GM12878 (cell line): ENCODE measurements at regions not wholly inside any gene's neighbourhood (a gene's known extent, or its start where the extent isn't known, plus 50 kb on each side); places are given as distances from the start of the nearest gene placed in this dataset.

Experiments
- ATAC-seq: fragments of 200-7000 bp; cut with Tn5 transposase; 3 replicates; pipeline ENCODE4 v1.9.1; 2020; ENCODE audit warnings: mild to moderate bottlenecking, moderate library complexity
- BruUV-seq: library from RNA; stranded (reverse); fragments of 400-500 nt; replicated peaks from 2 replicates; lab custom pipeline; 2021; lab: Mats Ljungman, UMichigan
- CTCF ChIA-PET: fragments of 300-600 bp; sonication (Branson Sonifier 250); formaldehyde crosslinking; extraction: SDS; loops from one replicate; lab custom pipeline; 2021; ENCODE audit warnings: inconsistent platforms; lab: Yijun Ruan, JAX
- POLR2A ChIA-PET: fragments of 350-600 bp; formaldehyde crosslinking; extraction: SDS; loops from one replicate; lab custom pipeline; 2021; ENCODE audit warnings: inconsistent platforms; lab: Charles Lee
- RAD21 ChIA-PET: fragments of 300-600 bp; sonication (Branson Sonifier 250); formaldehyde crosslinking; loops from one replicate; lab custom pipeline; 2023; ENCODE audit warnings: antibody characterized with exemption; ENCODE audit not compliant: unreplicated experiment; lab: Charles Lee
- SMC1A ChIA-PET: fragments of 300-600 bp; sonication (Branson Sonifier 250); formaldehyde crosslinking; loops from one replicate; lab custom pipeline; 2023; ENCODE audit not compliant: unreplicated experiment, uncharacterized antibody; lab: Charles Lee
- DNase-seq: peaks from one replicate; pipeline ENCODE4 v3.0.0-alpha.2; 2011; ENCODE audit warnings: low read depth, low spot score
- FAIRE-seq: peaks from 3 replicates; lab custom pipeline; 2011; peaks lifted over from hg19 to GRCh38; lab: Jason Lieb, UNC
- H2AFZ ChIP-seq: 2 replicates; pipeline ENCODE4 v1.6.0; 2011; ENCODE audit warnings: low read depth, low read length, control low read depth; ENCODE audit not compliant: control insufficient read depth
- H3K27ac ChIP-seq: 2 replicates; pipeline ENCODE4 v1.5.1; 2011; ENCODE audit warnings: control low read depth; ENCODE audit not compliant: control insufficient read depth, insufficient read depth
- H3K27me3 ChIP-seq, 2 experiments: replicated peaks in 1 of 2; 2 replicates each; pipeline versions ENCODE4 v1.6.0 to v1.6.1; 2011; ENCODE audit warnings: low read length in 1 of 2; ENCODE audit not compliant: control insufficient read depth in 2 of 2, insufficient read depth in 2 of 2
- H3K36me3 ChIP-seq, 2 experiments: 2 replicates each; pipeline ENCODE4 v1.5.1; 2011; ENCODE audit warnings: low read length in 1 of 2; ENCODE audit not compliant: control insufficient read depth in 2 of 2, insufficient read depth in 2 of 2
- H3K4me1 ChIP-seq: 2 replicates; pipeline ENCODE4 v1.6.1; 2011; ENCODE audit warnings: mild to moderate bottlenecking, low read length, moderate library complexity, mixed read lengths; ENCODE audit not compliant: control insufficient read depth, insufficient read depth
- H3K4me2 ChIP-seq: 2 replicates; pipeline ENCODE4 v1.6.0; 2011; ENCODE audit warnings: control low read depth; ENCODE audit not compliant: control insufficient read depth, insufficient read depth
- H3K4me3 ChIP-seq: fragments of 200-600 bp; sonication (generic); 2 replicates; pipeline ENCODE4 v1.5.1; 2016
- H3K79me2 ChIP-seq: 2 replicates; pipeline ENCODE4 v1.6.0; 2011; ENCODE audit warnings: low read length; ENCODE audit not compliant: control insufficient read depth, insufficient read depth
- H3K9ac ChIP-seq: 2 replicates; pipeline ENCODE4 v1.8.0; 2011; ENCODE audit warnings: low read length, control low read depth, mixed read lengths; ENCODE audit not compliant: control insufficient read depth, insufficient read depth
- H3K9me3 ChIP-seq: replicated peaks from 3 replicates; pipeline ENCODE4 v1.5.1; 2011; ENCODE audit warnings: mild to moderate bottlenecking, low read length; ENCODE audit not compliant: control insufficient read depth, insufficient read depth
- H4K20me1 ChIP-seq: 2 replicates; pipeline ENCODE4 v1.6.0; 2011; ENCODE audit not compliant: control insufficient read depth, insufficient read depth
- BACH1 ChIP-seq: fragments of 450-650 bp; IDR thresholded peaks from 2 replicates; pipeline ENCODE4 v1.6.1; 2017; ENCODE audit warnings: mild to moderate bottlenecking, borderline replicate concordance
- SPI1 ChIP-seq: IDR thresholded peaks from 2 replicates; pipeline ENCODE4 v1.6.1; 2011; ENCODE audit warnings: low read depth, mild to moderate bottlenecking, low read length, moderate library complexity, borderline replicate concordance; ENCODE audit not compliant: insufficient read depth
- SUZ12 ChIP-seq: fragments of 200-600 bp; sonication (generic); IDR thresholded peaks from one replicate; pipeline ENCODE4 v1.6.1; 2018; ENCODE audit warnings: antibody characterized with exemption, mild to moderate bottlenecking; ENCODE audit not compliant: unreplicated experiment
- ZBED1 ChIP-seq: IDR thresholded peaks from 2 replicates; pipeline ENCODE4 v1.6.1; 2016; ENCODE audit warnings: borderline replicate concordance
- WGBS: methylation state at CpG from one replicate; pipeline ENCODE4 v1.1.6; 2016; ENCODE audit warnings: low lambda C conversion rate; ENCODE audit not compliant: insufficient replicate concordance, insufficient coverage; ENCODE audit errors: missing lambda C conversion rate; 5-methylcytosine and 5-hydroxymethylcytosine counted together
- in situ Hi-C: fragments of 300-500 bp; cut with MboI; formaldehyde crosslinking; loops from 9 replicates; pipeline ENCODE4 v1.14.3; 2018; ENCODE audit warnings: mixed read lengths
- intact Hi-C: fragments of 100-400 bp; cut with micrococcal nuclease; formaldehyde crosslinking; loops from one replicate; pipeline ENCODE4 v1.14.2; 2022; ENCODE audit not compliant: unreplicated experiment
- TF ChIP-seq, protein P1 (sequence below): fragments of 150-350 bp; IDR thresholded peaks from 2 replicates; pipeline ENCODE4 v1.6.1; 2016; ENCODE audit warnings: low read depth, low read length

DNA sequence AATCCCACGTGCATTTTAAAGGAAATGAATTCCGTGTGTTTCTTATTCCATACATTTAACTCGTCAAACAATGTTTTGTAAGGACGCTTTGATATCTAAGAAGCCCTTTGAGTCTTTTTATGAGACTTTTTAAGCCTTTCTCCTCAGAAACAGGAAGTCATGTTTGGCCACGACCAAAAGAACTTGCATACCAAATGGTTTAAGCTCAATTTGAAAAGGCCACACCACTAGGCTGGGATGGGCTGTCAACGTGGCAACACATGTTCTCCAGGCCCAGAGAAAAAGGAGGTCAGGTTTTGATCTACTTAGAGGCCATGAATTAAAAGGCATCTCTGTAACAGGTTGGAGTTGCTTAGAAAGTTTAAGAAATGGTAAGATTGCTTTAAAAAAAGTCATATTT lies 441.8 kb downstream of the CMPK2 start:
- RAD21 ChIA-PET = no interaction called here
- no peak for FAIRE-seq
- Histone ChIP-seq H3K9me3 (no peaks in the 10 kb centered on the region), H4K20me1 (no peaks in the 10 kb centered on the region), H3K4me2 (no peak overlapping the region), H3K4me1 (no peaks in the 10 kb centered on the region), H3K27me3 (no peaks in the 10 kb centered on the region), H3K79me2 (no peaks in the 10 kb centered on the region), H3K4me3 (no peak overlapping the region), H3K9ac (no peak overlapping the region), H2AFZ (no peak overlapping the region; the same call in 1 of the 2 replicates), H3K27ac (no peak overlapping the region), H3K36me3 (no peaks in the 10 kb centered on the region)
- DNase-seq = no peak
- POLR2A ChIA-PET = no interaction called here
- SMC1A ChIA-PET = no interaction called here
- BruUV-seq = no TSS peak
- in situ Hi-C loops = no loop called here
- CTCF ChIA-PET = no interaction called here
- TF ChIP-seq, protein P1, sequence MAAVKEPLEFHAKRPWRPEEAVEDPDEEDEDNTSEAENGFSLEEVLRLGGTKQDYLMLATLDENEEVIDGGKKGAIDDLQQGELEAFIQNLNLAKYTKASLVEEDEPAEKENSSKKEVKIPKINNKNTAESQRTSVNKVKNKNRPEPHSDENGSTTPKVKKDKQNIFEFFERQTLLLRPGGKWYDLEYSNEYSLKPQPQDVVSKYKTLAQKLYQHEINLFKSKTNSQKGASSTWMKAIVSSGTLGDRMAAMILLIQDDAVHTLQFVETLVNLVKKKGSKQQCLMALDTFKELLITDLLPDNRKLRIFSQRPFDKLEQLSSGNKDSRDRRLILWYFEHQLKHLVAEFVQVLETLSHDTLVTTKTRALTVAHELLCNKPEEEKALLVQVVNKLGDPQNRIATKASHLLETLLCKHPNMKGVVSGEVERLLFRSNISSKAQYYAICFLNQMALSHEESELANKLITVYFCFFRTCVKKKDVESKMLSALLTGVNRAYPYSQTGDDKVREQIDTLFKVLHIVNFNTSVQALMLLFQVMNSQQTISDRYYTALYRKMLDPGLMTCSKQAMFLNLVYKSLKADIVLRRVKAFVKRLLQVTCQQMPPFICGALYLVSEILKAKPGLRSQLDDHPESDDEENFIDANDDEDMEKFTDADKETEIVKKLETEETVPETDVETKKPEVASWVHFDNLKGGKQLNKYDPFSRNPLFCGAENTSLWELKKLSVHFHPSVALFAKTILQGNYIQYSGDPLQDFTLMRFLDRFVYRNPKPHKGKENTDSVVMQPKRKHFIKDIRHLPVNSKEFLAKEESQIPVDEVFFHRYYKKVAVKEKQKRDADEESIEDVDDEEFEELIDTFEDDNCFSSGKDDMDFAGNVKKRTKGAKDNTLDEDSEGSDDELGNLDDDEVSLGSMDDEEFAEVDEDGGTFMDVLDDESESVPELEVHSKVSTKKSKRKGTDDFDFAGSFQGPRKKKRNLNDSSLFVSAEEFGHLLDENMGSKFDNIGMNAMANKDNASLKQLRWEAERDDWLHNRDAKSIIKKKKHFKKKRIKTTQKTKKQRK = no peak
- TF ChIP-seq ZBED1 (no peak), SUZ12 (no peak), SPI1 (peak; percentile 29; the same call in 1 of the 2 replicates), BACH1 (no peak)
- 7% methylated on average over 6 of the region's 6 CpGs for WGBS
- ATAC-seq = no peak
- intact Hi-C loops = no loop called here
